ENCODE measurements at regions not wholly inside any gene's neighbourhood (a gene's known extent, or its start where the extent isn't known, plus 50 kb on each side); places are given as distances from the start of the nearest gene placed in this dataset.

DNA sequence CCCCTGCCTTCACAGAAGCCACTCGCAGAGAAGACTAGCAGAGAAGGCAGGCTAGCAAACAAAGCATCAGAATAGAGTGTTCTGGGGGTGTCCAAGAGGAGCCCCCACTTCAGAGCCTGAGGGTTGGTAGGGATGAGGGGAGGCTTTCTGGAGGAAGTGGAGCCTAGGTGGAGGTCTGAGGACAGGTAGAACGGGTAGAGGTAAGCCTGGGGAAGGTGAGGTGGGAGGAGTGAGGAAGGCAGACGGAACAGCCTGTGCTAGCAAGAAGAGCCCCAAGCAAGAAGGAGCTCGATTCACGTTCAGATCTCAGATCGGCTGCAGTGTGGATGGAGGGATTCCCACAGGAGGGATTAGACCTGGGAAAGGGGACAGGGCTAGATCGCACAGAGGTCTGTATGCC lies 66.0 kb upstream of the DUSP5 start:
- peak in 1 of 2 experiments; percentile 19 for DNase-seq
- Histone ChIP-seq H3K36me3 (ENCODE audit: control insufficient read depth, insufficient read depth, low read length) (no peaks in the 10 kb centered on the region), H3K27me3 (replicated peaks; ENCODE audit: control insufficient read depth, insufficient read depth, low read length) (no peaks in the 10 kb centered on the region), H3K4me1 (peaks cover 7% of the 10 kb centered on the region), H3K4me3 (ENCODE audit: low read depth, low read length) (no peak overlapping the region), H3K9me3 (no peaks in the 10 kb centered on the region; the same call in 1 of the 2 replicates)
- BruUV-seq (replicated peaks), result no TSS peak
- Mint-ChIP-seq H3K27ac (ENCODE audit: unreplicated experiment) (no peak overlapping the region), H3K4me1 (ENCODE audit: low read depth, unreplicated experiment) (peaks cover 10% of the 10 kb centered on the region), H3K36me3 (ENCODE audit: insufficient read depth, unreplicated experiment) (no peaks in the 10 kb centered on the region), H3K9me3 (ENCODE audit: unreplicated experiment) (no peaks in the 10 kb centered on the region), H3K4me3 (ENCODE audit: unreplicated experiment) (no peak overlapping the region), H3K27me3 (ENCODE audit: insufficient read depth, unreplicated experiment) (no peaks in the 10 kb centered on the region)
- ChIA-PET POLR2A (no interaction called here), CTCF (no interaction called here)
- intact Hi-C loops (cut with micrococcal nuclease; ENCODE audit: unreplicated experiment), result no loop called here
- TF ChIP-seq, protein P1, sequence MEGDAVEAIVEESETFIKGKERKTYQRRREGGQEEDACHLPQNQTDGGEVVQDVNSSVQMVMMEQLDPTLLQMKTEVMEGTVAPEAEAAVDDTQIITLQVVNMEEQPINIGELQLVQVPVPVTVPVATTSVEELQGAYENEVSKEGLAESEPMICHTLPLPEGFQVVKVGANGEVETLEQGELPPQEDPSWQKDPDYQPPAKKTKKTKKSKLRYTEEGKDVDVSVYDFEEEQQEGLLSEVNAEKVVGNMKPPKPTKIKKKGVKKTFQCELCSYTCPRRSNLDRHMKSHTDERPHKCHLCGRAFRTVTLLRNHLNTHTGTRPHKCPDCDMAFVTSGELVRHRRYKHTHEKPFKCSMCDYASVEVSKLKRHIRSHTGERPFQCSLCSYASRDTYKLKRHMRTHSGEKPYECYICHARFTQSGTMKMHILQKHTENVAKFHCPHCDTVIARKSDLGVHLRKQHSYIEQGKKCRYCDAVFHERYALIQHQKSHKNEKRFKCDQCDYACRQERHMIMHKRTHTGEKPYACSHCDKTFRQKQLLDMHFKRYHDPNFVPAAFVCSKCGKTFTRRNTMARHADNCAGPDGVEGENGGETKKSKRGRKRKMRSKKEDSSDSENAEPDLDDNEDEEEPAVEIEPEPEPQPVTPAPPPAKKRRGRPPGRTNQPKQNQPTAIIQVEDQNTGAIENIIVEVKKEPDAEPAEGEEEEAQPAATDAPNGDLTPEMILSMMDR (IDR thresholded peaks at IDR 0.05; ENCODE audit: insufficient read depth in 1 of 2, low read depth in 1 of 2, low read length in 1 of 2, severe bottlenecking in 1 of 2, unreplicated experiment in 1 of 2), result no peak

DNA sequence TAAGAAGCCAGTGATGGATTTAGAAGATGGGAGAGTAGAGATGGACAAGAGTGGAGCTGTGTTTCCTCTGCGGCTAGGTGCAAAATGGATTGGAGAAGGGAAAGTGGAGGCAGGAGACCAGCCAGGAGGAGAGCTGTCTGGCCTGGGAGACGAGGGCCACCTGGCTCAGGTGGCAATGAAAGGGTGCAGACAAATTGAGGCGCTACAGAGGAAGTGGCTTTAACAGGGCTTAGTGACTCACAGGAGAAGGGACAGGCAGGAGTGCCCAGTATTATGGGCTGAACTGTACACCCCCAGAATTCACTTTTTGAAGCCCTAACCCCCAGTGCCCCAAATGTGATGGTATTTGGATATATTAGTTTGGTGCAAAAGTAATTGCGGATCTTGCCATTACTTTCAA lies 65.6 kb upstream of the DUSP5 start:
- no peaks in the 10 kb centered on the region for H3K36me3 ChIP-seq (ENCODE audit: control insufficient read depth, insufficient read depth, low read length)
- Mint-ChIP-seq H3K27me3 (ENCODE audit: insufficient read depth, unreplicated experiment) (no peaks in the 10 kb centered on the region), H3K27ac (ENCODE audit: unreplicated experiment) (no peak overlapping the region), H3K36me3 (ENCODE audit: insufficient read depth, unreplicated experiment) (no peaks in the 10 kb centered on the region), H3K4me1 (ENCODE audit: low read depth, unreplicated experiment) (peaks cover 10% of the 10 kb centered on the region), H3K4me3 (ENCODE audit: unreplicated experiment) (no peak overlapping the region), H3K9me3 (ENCODE audit: unreplicated experiment) (no peaks in the 10 kb centered on the region)
- peak in 1 of 2 experiments; percentile 3 for DNase-seq
- TF ChIP-seq, protein P1 (IDR thresholded peaks at IDR 0.05; ENCODE audit: insufficient read depth in 1 of 2, low read depth in 1 of 2, low read length in 1 of 2, severe bottlenecking in 1 of 2, unreplicated experiment in 1 of 2), result no peak
- no peak overlapping the region for H3K4me3 ChIP-seq (ENCODE audit: low read depth, low read length)
- no TSS peak for BruUV-seq (replicated peaks)
- no peaks in the 10 kb centered on the region; the same call in 1 of the 2 replicates for H3K9me3 ChIP-seq
- H3K27me3 ChIP-seq (replicated peaks; ENCODE audit: control insufficient read depth, insufficient read depth, low read length), result no peaks in the 10 kb centered on the region
- intact Hi-C loops (cut with micrococcal nuclease; ENCODE audit: unreplicated experiment), result no loop called here
- ChIA-PET CTCF (no interaction called here), POLR2A (no interaction called here)
- H3K4me1 ChIP-seq, result peaks cover 2% of the 10 kb centered on the region

DNA sequence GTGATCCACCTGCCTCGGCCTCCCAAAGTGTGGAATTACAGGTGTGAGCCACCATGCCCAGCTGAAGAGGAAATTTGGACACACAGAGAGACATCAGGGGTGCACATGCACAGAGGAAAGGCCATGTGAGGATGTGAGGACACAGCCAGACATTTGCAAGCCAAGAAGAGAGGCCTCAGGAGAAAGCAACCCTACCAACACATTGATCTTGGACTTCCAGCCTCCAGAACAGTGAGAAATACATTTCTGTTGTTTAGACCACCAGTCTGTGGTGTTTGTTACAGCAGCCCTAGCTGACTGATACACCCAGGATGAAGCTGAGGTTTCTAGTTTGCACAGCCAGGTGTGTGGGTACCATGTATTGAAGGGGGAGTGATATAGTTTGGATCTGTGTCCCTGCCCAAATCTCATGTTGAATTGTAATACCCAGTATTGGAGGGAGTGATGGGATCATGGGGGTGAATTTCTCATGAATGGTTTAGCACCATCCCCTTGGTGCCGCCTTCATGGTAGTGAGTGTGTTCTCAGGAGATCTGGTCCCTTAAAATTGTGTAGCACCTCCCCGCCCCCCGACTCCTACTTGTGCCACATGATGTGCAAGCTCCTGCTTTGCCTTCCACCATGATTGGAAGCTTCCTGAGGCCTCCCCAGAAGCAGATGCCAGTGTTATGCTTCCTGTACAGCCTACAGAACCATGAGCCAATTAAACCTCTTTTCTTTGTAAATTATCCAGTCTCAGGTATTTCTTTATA lies 64.7 kb upstream of the DUSP5 start:
- Histone ChIP-seq H3K4me1 (no peaks in the 10 kb centered on the region; the same call in 1 of the 2 replicates), H3K27me3 (replicated peaks; ENCODE audit: control insufficient read depth, insufficient read depth, low read length) (no peaks in the 10 kb centered on the region), H3K36me3 (ENCODE audit: control insufficient read depth, insufficient read depth, low read length) (no peaks in the 10 kb centered on the region), H3K4me3 (ENCODE audit: low read depth, low read length) (no peak overlapping the region), H3K9me3 (no peaks in the 10 kb centered on the region; the same call in 1 of the 2 replicates)
- peak in 1 of 2 experiments; percentile 12 for DNase-seq
- no peaks in the 10 kb centered on the region for H3K36me3 Mint-ChIP-seq (ENCODE audit: insufficient read depth, unreplicated experiment)
- TF ChIP-seq, protein P1 (IDR thresholded peaks at IDR 0.05; ENCODE audit: insufficient read depth in 1 of 2, low read depth in 1 of 2, low read length in 1 of 2, severe bottlenecking in 1 of 2, unreplicated experiment in 1 of 2), result no peak
- BruUV-seq (replicated peaks), result no TSS peak
- H3K27ac Mint-ChIP-seq (ENCODE audit: unreplicated experiment), result no peak overlapping the region
- ChIA-PET POLR2A (no interaction called here), CTCF (no interaction called here)
- intact Hi-C loops (cut with micrococcal nuclease; ENCODE audit: unreplicated experiment), result no loop called here
- no peaks in the 10 kb centered on the region for H3K27me3 Mint-ChIP-seq (ENCODE audit: insufficient read depth, unreplicated experiment)
- no peak overlapping the region for H3K4me3 Mint-ChIP-seq (ENCODE audit: unreplicated experiment)
- peaks cover 10% of the 10 kb centered on the region for H3K4me1 Mint-ChIP-seq (ENCODE audit: low read depth, unreplicated experiment)
- no peaks in the 10 kb centered on the region for H3K9me3 Mint-ChIP-seq (ENCODE audit: unreplicated experiment)

Measured in Caco-2 (cell line).